CD14-positive monocyte (primary cell): ENCODE measurements at regions not wholly inside any gene's neighbourhood (a gene's known extent, or its start where the extent isn't known, plus 50 kb on each side); places are given as distances from the start of the nearest gene placed in this dataset.

Source experiments
- DNase-seq, 3 donors: peaks; one replicate each; pipeline ENCODE4 v3.0.0-alpha.2; 2011 to 2022
- H2AFZ ChIP-seq: 2 replicates; pipeline ENCODE4 v1.6.0; 2012; ENCODE audit warnings: mild to moderate bottlenecking, low read depth, low read length, inconsistent platforms; ENCODE audit not compliant: insufficient read depth, poor library complexity, severe bottlenecking
- H3K27ac ChIP-seq, 2 donors: 1 replicate in 1 of 2; 2 replicates in 1 of 2; pipeline ENCODE4 v1.5.1; 2012 to 2013; ENCODE audit warnings: low read length in 2 of 2, control low read depth in 1 of 2, inconsistent platforms in 1 of 2, low read depth in 1 of 2, mild to moderate bottlenecking in 1 of 2
- H3K27me3 ChIP-seq, 2 donors: one replicate each; pipeline versions ENCODE4 v1.6.0 to v1.6.1; 2011 to 2013; ENCODE audit warnings: low read length in 2 of 2; ENCODE audit not compliant: control insufficient read depth in 2 of 2, insufficient read depth in 2 of 2
- H3K36me3 ChIP-seq, 2 donors: replicated peaks in 1 of 2; 1 replicate in 1 of 2; 2 replicates in 1 of 2; pipeline versions ENCODE4 v1.5.1 to v1.6.1; 2012 to 2013; ENCODE audit warnings: low read length in 2 of 2, control low read depth in 1 of 2, inconsistent platforms in 1 of 2, mild to moderate bottlenecking in 1 of 2; ENCODE audit not compliant: insufficient read depth in 2 of 2, control insufficient read depth in 1 of 2
- H3K4me1 ChIP-seq, 2 donors: 1 replicate in 1 of 2; 2 replicates in 1 of 2; pipeline versions ENCODE4 v1.5.1 to v1.6.1; 2012 to 2013; ENCODE audit warnings: low read length in 2 of 2, control low read depth in 1 of 2, inconsistent platforms in 1 of 2, mild to moderate bottlenecking in 1 of 2, moderate library complexity in 1 of 2; ENCODE audit not compliant: insufficient read depth in 2 of 2, control insufficient read depth in 1 of 2
- H3K4me2 ChIP-seq: replicated peaks from 2 replicates; pipeline ENCODE3; 2012; ENCODE audit warnings: low read length, moderate library complexity, mild to moderate bottlenecking; ENCODE audit not compliant: poor library complexity, severe bottlenecking; ENCODE audit errors: extremely low read depth
- H3K4me3 ChIP-seq, 3 experiments: fragments of 200-600 bp in 1 of 3; sonication (generic) in 1 of 3; replicated peaks in 1 of 3; 1 replicate in 2 of 3; 2 replicates in 1 of 3; pipeline ENCODE4 v1.5.1; 2011 to 2013; ENCODE audit warnings: low read length in 3 of 3, mild to moderate bottlenecking in 3 of 3, control low read depth in 2 of 3, low read depth in 2 of 3, inconsistent platforms in 1 of 3, moderate library complexity in 1 of 3
- H3K79me2 ChIP-seq: 2 replicates; pipeline ENCODE4 v1.6.0; 2012; ENCODE audit warnings: mild to moderate bottlenecking, control low read depth, inconsistent platforms, low read length, moderate library complexity; ENCODE audit not compliant: insufficient read depth
- H3K9ac ChIP-seq: 2 replicates; pipeline ENCODE4 v1.6.0; 2017; ENCODE audit warnings: low read length, mild to moderate bottlenecking; ENCODE audit not compliant: insufficient read depth, poor library complexity, severe bottlenecking
- H3K9me3 ChIP-seq, 2 donors: replicated peaks in 1 of 2; 1 replicate in 1 of 2; 2 replicates in 1 of 2; pipeline versions ENCODE4 v1.5.1 to v1.6.1; 2012 to 2013; ENCODE audit warnings: low read length in 2 of 2, control low read depth in 1 of 2; ENCODE audit not compliant: control insufficient read depth in 1 of 2, insufficient read depth in 1 of 2
- H4K20me1 ChIP-seq: 2 replicates; pipeline ENCODE4 v1.6.0; 2012; ENCODE audit warnings: mild to moderate bottlenecking, low read length, control low read depth, moderate library complexity; ENCODE audit not compliant: insufficient read depth
- H3K27ac Mint-ChIP-seq, 7 donors: one replicate each; pipeline ENCODE4 v1.8.0; 2020; ENCODE audit warnings: mild to moderate bottlenecking in 7 of 7, mixed read lengths in 7 of 7, moderate library complexity in 6 of 7, inconsistent platforms in 2 of 7
- H3K27me3 Mint-ChIP-seq, 3 donors: one replicate each; pipeline ENCODE4 v1.8.0; 2021 to 2022; ENCODE audit warnings: low read depth in 3 of 3, mild to moderate bottlenecking in 3 of 3, mixed read lengths in 3 of 3, moderate library complexity in 3 of 3, inconsistent platforms in 1 of 3
- H3K36me3 Mint-ChIP-seq, 2 donors: one replicate each; pipeline ENCODE4 v1.8.0; 2020; ENCODE audit warnings: mixed read lengths in 2 of 2, inconsistent platforms in 1 of 2, mild to moderate bottlenecking in 1 of 2
- H3K4me1 Mint-ChIP-seq: one replicate; pipeline ENCODE4 v1.8.0; 2020; ENCODE audit warnings: mild to moderate bottlenecking, mixed read lengths
- H3K4me3 Mint-ChIP-seq, 2 donors: one replicate each; pipeline ENCODE4 v1.8.0; 2020; ENCODE audit warnings: mild to moderate bottlenecking in 2 of 2, mixed read lengths in 2 of 2, moderate library complexity in 1 of 2
- H3K9me3 Mint-ChIP-seq, 7 donors: one replicate each; pipeline ENCODE4 v1.8.0; 2020 to 2022; ENCODE audit warnings: mixed read lengths in 7 of 7, mild to moderate bottlenecking in 6 of 7, moderate library complexity in 6 of 7, inconsistent platforms in 2 of 7
- CTCF ChIP-seq: fragments of 200-600 bp; IDR thresholded peaks from one replicate; pipeline ENCODE4 v1.8.0; 2022; ENCODE audit warnings: antibody characterized with exemption, mild to moderate bottlenecking
- WGBS: methylation state at CpG from one replicate; pipeline ENCODE4 v1.1.5; 2013; ENCODE audit warnings: missing lambda C conversion rate; ENCODE audit not compliant: insufficient coverage; 5-methylcytosine and 5-hydroxymethylcytosine counted together
- intact Hi-C, 2 donors: fragments of 100-400 bp; cut with micrococcal nuclease; formaldehyde crosslinking; loops; one replicate each; pipeline versions ENCODE4 v1.15.0 to v1.15.1; 2023

GRCh38 chr16:7051591-7052349 is 280.9 kb upstream of the RBFOX1 start:
- Histone ChIP-seq H3K9ac (no peak overlapping the region), H3K9me3 (no peaks in the 10 kb centered on the region), H3K79me2 (no peaks in the 10 kb centered on the region), H3K27ac (no peak overlapping the region), H3K4me3 (no peak overlapping the region), H3K4me2 (no peak overlapping the region), H3K27me3 (no peaks in the 10 kb centered on the region), H2AFZ (no peak overlapping the region), H3K36me3 (no peaks in the 10 kb centered on the region), H4K20me1 (no peaks in the 10 kb centered on the region), H3K4me1 (no peaks in the 10 kb centered on the region)
- no peak overlapping the region for H3K27ac Mint-ChIP-seq
- H3K4me1 Mint-ChIP-seq: no peaks in the 10 kb centered on the region
- no peak overlapping the region for H3K4me3 Mint-ChIP-seq
- no peak for DNase-seq
- H3K27me3 Mint-ChIP-seq: no peaks in the 10 kb centered on the region
- WGBS: no CpG with 5 or more reads among the region's 4 CpGs
- H3K9me3 Mint-ChIP-seq: peaks cover 0 to 4% (median 0%) of the 10 kb centered on the region in 7 donors
- H3K36me3 Mint-ChIP-seq: no peaks in the 10 kb centered on the region
- intact Hi-C loops: no loop called here
- no peak for TF ChIP-seq CTCF

- no peaks in the 10 kb centered on the region for H3K9me3 ChIP-seq
- no peaks in the 10 kb centered on the region for H3K79me2 ChIP-seq
- no peak overlapping the region for H3K4me2 ChIP-seq
- TF ChIP-seq CTCF: no peak
- no peaks in the 10 kb centered on the region for H3K4me1 Mint-ChIP-seq
- WGBS: 88% methylated on average over 2 of the region's 6 CpGs
- H3K27ac ChIP-seq: no peak overlapping the region
- no peaks in the 10 kb centered on the region for H3K4me1 ChIP-seq
- H3K27me3 ChIP-seq: no peaks in the 10 kb centered on the region
- H4K20me1 ChIP-seq: no peaks in the 10 kb centered on the region
- H3K27me3 Mint-ChIP-seq: peaks cover 0 to 2% (median 0%) of the 10 kb centered on the region in 3 donors
- peaks cover 0 to 4% (median 0%) of the 10 kb centered on the region in 7 donors for H3K9me3 Mint-ChIP-seq
- intact Hi-C loops: no loop called here
- H3K4me3 Mint-ChIP-seq: no peak overlapping the region
- DNase-seq: no peak
- no peaks in the 10 kb centered on the region for H3K36me3 Mint-ChIP-seq
- no peaks in the 10 kb centered on the region for H3K36me3 ChIP-seq
- H3K27ac Mint-ChIP-seq: no peak overlapping the region
- H2AFZ ChIP-seq: no peak overlapping the region
- H3K4me3 ChIP-seq: no peak overlapping the region
- H3K9ac ChIP-seq: no peak overlapping the region
Observed at GRCh38 chr16:7044331-7044730, 288.3 kb upstream of the RBFOX1 start.
